ENCODE measurements at regions not wholly inside any gene's neighbourhood (a gene's known extent, or its start where the extent isn't known, plus 50 kb on each side); places are given as distances from the start of the nearest gene placed in this dataset.

GRCh38 chr10:78618050-78618449 lies 450.7 kb upstream of the ZMIZ1 start:
- TF ChIP-seq CTCF (IDR thresholded peaks at IDR 0.05) (no peak), ZFX (IDR thresholded peaks at IDR 0.05; ENCODE audit: borderline replicate concordance) (no peak)

Measured in 22Rv1 (cell line).